Caco-2 (cell line): ENCODE measurements at regions not wholly inside any gene's neighbourhood (a gene's known extent, or its start where the extent isn't known, plus 50 kb on each side); places are given as distances from the start of the nearest gene placed in this dataset.

Source experiments
- BruUV-seq: library from RNA; stranded (reverse); fragments of 400-500 nt; replicated peaks from 2 replicates; lab custom pipeline; 2021; lab: Mats Ljungman, UMichigan
- CTCF ChIA-PET: fragments of 300-600 bp; sonication (Branson Sonifier 250); formaldehyde crosslinking; loops from one replicate; lab custom pipeline; 2022; ENCODE audit warnings: antibody characterized with exemption; lab: Charles Lee
- POLR2A ChIA-PET: fragments of 300-600 bp; sonication (Branson Sonifier 250); formaldehyde crosslinking; loops from one replicate; lab custom pipeline; 2022; ENCODE audit warnings: antibody characterized with exemption; lab: Charles Lee
- DNase-seq, 2 experiments: peaks; one replicate each; pipeline versions ENCODE4 v3.0.0 to v3.0.0-alpha.2; 2020 to 2022
- H3K27me3 ChIP-seq: replicated peaks from 2 replicates; pipeline ENCODE4 v1.6.0; 2011; ENCODE audit warnings: low read length; ENCODE audit not compliant: control insufficient read depth, insufficient read depth
- H3K36me3 ChIP-seq: 2 replicates; pipeline ENCODE4 v1.5.1; 2011; ENCODE audit warnings: low read length; ENCODE audit not compliant: control insufficient read depth, insufficient read depth
- H3K4me1 ChIP-seq: fragments of 250-450 bp; sonication (Bioruptor Pico); 2 replicates; pipeline ENCODE4 v1.5.1; 2020; ENCODE audit warnings: mild to moderate bottlenecking
- H3K4me3 ChIP-seq: 2 replicates; pipeline ENCODE4 v1.5.1; 2011; ENCODE audit warnings: low read depth, mild to moderate bottlenecking, control low read depth, low read length
- H3K9me3 ChIP-seq: fragments of 250-450 bp; sonication (Bioruptor Pico); 2 replicates; pipeline ENCODE4 v1.5.1; 2020; ENCODE audit warnings: mild to moderate bottlenecking, moderate library complexity
- H3K27ac Mint-ChIP-seq: one replicate; pipeline ENCODE4 v1.8.0; 2022; ENCODE audit warnings: mixed read lengths; ENCODE audit not compliant: unreplicated experiment
- H3K27me3 Mint-ChIP-seq: one replicate; pipeline ENCODE4 v1.8.0; 2022; ENCODE audit warnings: mixed read lengths; ENCODE audit not compliant: insufficient read depth, unreplicated experiment
- H3K36me3 Mint-ChIP-seq: one replicate; pipeline ENCODE4 v1.8.0; 2022; ENCODE audit warnings: mild to moderate bottlenecking, mixed read lengths; ENCODE audit not compliant: insufficient read depth, unreplicated experiment
- H3K4me1 Mint-ChIP-seq: one replicate; pipeline ENCODE4 v1.8.0; 2022; ENCODE audit warnings: low read depth, mixed read lengths; ENCODE audit not compliant: unreplicated experiment
- H3K4me3 Mint-ChIP-seq: one replicate; pipeline ENCODE4 v1.8.0; 2022; ENCODE audit warnings: mild to moderate bottlenecking, moderate library complexity, mixed read lengths; ENCODE audit not compliant: unreplicated experiment
- H3K9me3 Mint-ChIP-seq: one replicate; pipeline ENCODE4 v1.8.0; 2022; ENCODE audit warnings: mixed read lengths; ENCODE audit not compliant: unreplicated experiment
- intact Hi-C: fragments of 100-400 bp; cut with micrococcal nuclease; formaldehyde crosslinking; loops from one replicate; pipeline ENCODE4 v1.10.0; 2022; ENCODE audit not compliant: unreplicated experiment
- TF ChIP-seq, protein P1 (sequence below), 2 experiments: fragments of 200-600 bp in 1 of 2; IDR thresholded peaks; 1 replicate in 1 of 2; 2 replicates in 1 of 2; pipeline versions ENCODE4 v1.5.1 to v1.8.0; 2011 to 2022; ENCODE audit warnings: antibody characterized with exemption in 1 of 2, control low read depth in 1 of 2, inconsistent platforms in 1 of 2, low read depth in 1 of 2, low read length in 1 of 2, mild to moderate bottlenecking in 1 of 2, moderate library complexity in 1 of 2; ENCODE audit not compliant: insufficient read depth in 1 of 2, severe bottlenecking in 1 of 2, unreplicated experiment in 1 of 2

DNA sequence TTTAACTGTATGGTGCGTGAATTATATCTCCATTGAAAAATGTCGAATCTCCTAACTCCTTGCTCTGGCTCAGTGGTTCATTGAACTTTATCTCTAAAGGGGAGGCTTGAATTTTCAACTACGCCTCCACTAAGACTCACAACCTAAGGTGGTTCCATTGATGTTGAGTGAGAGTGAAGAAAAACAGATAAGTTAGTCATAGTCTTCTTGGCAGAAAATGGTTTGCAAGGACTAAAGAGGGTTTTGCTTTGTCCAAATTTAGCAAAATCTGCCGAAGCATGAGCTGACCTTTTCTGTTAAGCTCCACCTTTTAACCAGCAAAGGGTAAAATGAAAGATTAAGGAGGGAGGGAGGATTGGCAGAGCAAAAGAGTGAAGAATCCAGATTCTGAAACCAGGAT is 290.2 kb upstream of the SPTLC3 start:
- intact Hi-C loops, result no loop called here
- H3K4me1 Mint-ChIP-seq, result peaks cover 9% of the 10 kb centered on the region
- TF ChIP-seq, protein P1, sequence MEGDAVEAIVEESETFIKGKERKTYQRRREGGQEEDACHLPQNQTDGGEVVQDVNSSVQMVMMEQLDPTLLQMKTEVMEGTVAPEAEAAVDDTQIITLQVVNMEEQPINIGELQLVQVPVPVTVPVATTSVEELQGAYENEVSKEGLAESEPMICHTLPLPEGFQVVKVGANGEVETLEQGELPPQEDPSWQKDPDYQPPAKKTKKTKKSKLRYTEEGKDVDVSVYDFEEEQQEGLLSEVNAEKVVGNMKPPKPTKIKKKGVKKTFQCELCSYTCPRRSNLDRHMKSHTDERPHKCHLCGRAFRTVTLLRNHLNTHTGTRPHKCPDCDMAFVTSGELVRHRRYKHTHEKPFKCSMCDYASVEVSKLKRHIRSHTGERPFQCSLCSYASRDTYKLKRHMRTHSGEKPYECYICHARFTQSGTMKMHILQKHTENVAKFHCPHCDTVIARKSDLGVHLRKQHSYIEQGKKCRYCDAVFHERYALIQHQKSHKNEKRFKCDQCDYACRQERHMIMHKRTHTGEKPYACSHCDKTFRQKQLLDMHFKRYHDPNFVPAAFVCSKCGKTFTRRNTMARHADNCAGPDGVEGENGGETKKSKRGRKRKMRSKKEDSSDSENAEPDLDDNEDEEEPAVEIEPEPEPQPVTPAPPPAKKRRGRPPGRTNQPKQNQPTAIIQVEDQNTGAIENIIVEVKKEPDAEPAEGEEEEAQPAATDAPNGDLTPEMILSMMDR (IDR thresholded peaks at IDR 0.05; ENCODE audit: insufficient read depth in 1 of 2, low read depth in 1 of 2, low read length in 1 of 2, severe bottlenecking in 1 of 2, unreplicated experiment in 1 of 2), result no peak
- H3K27ac Mint-ChIP-seq, result no peak overlapping the region
- 0 out of 2 replicates have a peak, but pooled peaks cover 7% of the 10 kb centered on the region for H3K4me1 ChIP-seq
- POLR2A ChIA-PET, result no interaction called here
- H3K9me3 Mint-ChIP-seq, result no peaks in the 10 kb centered on the region
- H3K36me3 ChIP-seq, result no peaks in the 10 kb centered on the region
- no peaks in the 10 kb centered on the region; the same call in 1 of the 2 replicates for H3K27me3 ChIP-seq
- no peak for DNase-seq
- no TSS peak for BruUV-seq
- peaks cover 2% of the 10 kb centered on the region for H3K27me3 Mint-ChIP-seq
- CTCF ChIA-PET, result no interaction called here
- no peaks in the 10 kb centered on the region for H3K9me3 ChIP-seq
- H3K36me3 Mint-ChIP-seq, result no peaks in the 10 kb centered on the region
- no peak overlapping the region for H3K4me3 ChIP-seq
- no peak overlapping the region for H3K4me3 Mint-ChIP-seq

DNA sequence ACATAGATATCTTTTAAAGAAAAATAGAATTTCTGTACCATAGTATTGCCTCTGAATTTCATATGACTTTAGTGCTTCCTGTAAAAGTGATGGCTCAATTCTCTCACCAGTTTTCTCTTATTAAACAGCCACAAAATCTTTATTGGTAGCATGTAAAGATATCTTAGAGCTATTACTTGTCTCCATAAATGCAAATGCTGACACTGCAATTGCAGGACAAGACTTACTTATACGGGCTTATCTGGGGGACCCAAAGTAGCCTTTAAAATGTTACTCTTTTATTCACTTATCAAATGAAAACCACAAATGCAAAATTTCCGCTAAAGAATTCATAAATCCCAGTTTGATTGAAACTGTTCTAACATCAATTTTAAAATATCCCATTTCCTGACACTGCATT is 287.1 kb upstream of the SPTLC3 start:
- CTCF ChIA-PET, result no interaction called here
- intact Hi-C loops, result no loop called here
- H3K4me1 ChIP-seq, result 0 out of 2 replicates have a peak, but pooled peaks cover 7% of the 10 kb centered on the region
- Mint-ChIP-seq H3K27ac (peak overlapping the region; percentile 12), H3K9me3 (no peaks in the 10 kb centered on the region), H3K27me3 (peaks cover 4% of the 10 kb centered on the region), H3K4me3 (no peak overlapping the region), H3K4me1 (peaks cover 9% of the 10 kb centered on the region), H3K36me3 (no peaks in the 10 kb centered on the region)
- H3K9me3 ChIP-seq, result no peaks in the 10 kb centered on the region
- TF ChIP-seq, protein P1 (IDR thresholded peaks at IDR 0.05; ENCODE audit: insufficient read depth in 1 of 2, low read depth in 1 of 2, low read length in 1 of 2, severe bottlenecking in 1 of 2, unreplicated experiment in 1 of 2), result no peak
- no peak overlapping the region for H3K4me3 ChIP-seq
- no peak for DNase-seq
- H3K36me3 ChIP-seq, result no peaks in the 10 kb centered on the region
- no TSS peak for BruUV-seq
- POLR2A ChIA-PET, result no interaction called here
- H3K27me3 ChIP-seq, result no peaks in the 10 kb centered on the region

DNA sequence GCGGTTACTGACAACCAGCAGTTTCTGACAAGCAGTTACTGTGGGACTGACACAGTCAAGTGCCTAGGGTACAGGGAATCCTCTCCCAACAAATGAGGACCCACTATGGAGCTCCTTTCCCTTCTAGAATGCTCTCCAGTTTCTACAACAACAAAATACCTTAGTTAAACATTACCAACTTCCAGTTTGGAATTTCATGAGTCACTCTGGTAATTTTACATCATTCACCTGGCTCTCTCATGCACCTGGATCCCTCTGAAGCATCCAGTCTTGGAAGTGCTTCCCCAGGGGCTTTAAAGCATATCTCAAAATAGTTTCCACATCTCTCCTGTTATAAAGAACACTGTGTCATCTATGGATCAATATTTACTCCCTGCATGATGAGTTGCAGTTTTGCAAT is 286.7 kb upstream of the SPTLC3 start:
- DNase-seq, result peak in 1 of 2 experiments; percentile 24

More for the DNA sequence above, 286.7 kb upstream of the SPTLC3 start:
- Histone ChIP-seq H3K36me3 (no peaks in the 10 kb centered on the region), H3K27me3 (no peaks in the 10 kb centered on the region), H3K9me3 (no peaks in the 10 kb centered on the region), H3K4me1 (0 out of 2 replicates have a peak, but pooled peaks cover 7% of the 10 kb centered on the region), H3K4me3 (no peak overlapping the region)
- intact Hi-C loops, result no loop called here
- H3K4me3 Mint-ChIP-seq, result no peak overlapping the region
- peaks cover 5% of the 10 kb centered on the region for H3K27me3 Mint-ChIP-seq
- TF ChIP-seq, protein P1 (IDR thresholded peaks at IDR 0.05; ENCODE audit: insufficient read depth in 1 of 2, low read depth in 1 of 2, low read length in 1 of 2, severe bottlenecking in 1 of 2, unreplicated experiment in 1 of 2), result no peak
- no TSS peak for BruUV-seq
- H3K36me3 Mint-ChIP-seq, result no peaks in the 10 kb centered on the region
- H3K27ac Mint-ChIP-seq, result peak overlapping the region; percentile 12
- H3K4me1 Mint-ChIP-seq, result peaks cover 9% of the 10 kb centered on the region
- H3K9me3 Mint-ChIP-seq, result no peaks in the 10 kb centered on the region
- ChIA-PET CTCF (no interaction called here), POLR2A (no interaction called here)
